K562 (cell line): ENCODE measurements at regions not wholly inside any gene's neighbourhood (a gene's known extent, or its start where the extent isn't known, plus 50 kb on each side); places are given as distances from the start of the nearest gene placed in this dataset.

Source experiments
- DNMT1 ChIP-seq: fragments of 450-650 bp; IDR thresholded peaks from 2 replicates; pipeline ENCODE4 v1.6.1; 2016; ENCODE audit warnings: antibody characterized with exemption, mild to moderate bottlenecking
- FOXJ2 ChIP-seq: fragments of 200-800 bp; sonication (Bioruptor generic); IDR thresholded peaks from 2 replicates; pipeline ENCODE4 v1.6.1; 2016; ENCODE audit warnings: missing genetic modification characterization, missing compliant biosample characterization
- GTF2A2 ChIP-seq: IDR thresholded peaks from 2 replicates; pipeline ENCODE4 v1.6.1; 2016; ENCODE audit warnings: mild to moderate bottlenecking, missing genetic modification characterization, missing compliant biosample characterization
- HNRNPH1 ChIP-seq: fragments of 200-400 bp; formaldehyde crosslinking; optimal IDR thresholded peaks from 2 replicates; pipeline ENCODE3; 2017; ENCODE audit warnings: low read depth, mild to moderate bottlenecking, low read length, moderate library complexity
- KDM1A ChIP-seq, 2 experiments: fragments of 450-650 bp; IDR thresholded peaks; 2 replicates each; pipeline ENCODE4 v1.6.1; 2016; ENCODE audit warnings: mild to moderate bottlenecking in 2 of 2
- MAZ ChIP-seq, 2 experiments: fragments of 450-650 bp in 1 of 2; sonication (generic) in 1 of 2; formaldehyde crosslinking; IDR thresholded peaks in 1 of 2; conservative IDR thresholded peaks in 1 of 2; 2 replicates each; pipeline versions ENCODE4 v1.4.0 to v1.5.0; 2020; ENCODE audit warnings: mild to moderate bottlenecking in 1 of 2, missing genetic modification reagents in 1 of 2
- NBN ChIP-seq: fragments of 450-650 bp; IDR thresholded peaks from 2 replicates; pipeline ENCODE4 v1.6.1; 2016; ENCODE audit warnings: low read depth, mild to moderate bottlenecking
- NCOA2 ChIP-seq, 2 experiments: fragments of 450-650 bp; IDR thresholded peaks; 2 replicates each; pipeline ENCODE4 v1.6.1; 2018; ENCODE audit warnings: mild to moderate bottlenecking in 2 of 2, moderate library complexity in 1 of 2; ENCODE audit not compliant: partially characterized antibody in 2 of 2
- PHB2 ChIP-seq: fragments of 450-650 bp; IDR thresholded peaks from 2 replicates; pipeline ENCODE4 v1.6.1; 2017; ENCODE audit warnings: low read depth
- PPARD ChIP-seq: fragments of 250-450 bp; sonication (Bioruptor Pico); IDR thresholded peaks from 2 replicates; pipeline ENCODE4 v1.8.0; 2022; ENCODE audit warnings: inconsistent platforms, mild to moderate bottlenecking, moderate library complexity
- RB1 ChIP-seq: fragments of 450-650 bp; IDR thresholded peaks from 2 replicates; pipeline ENCODE4 v1.6.1; 2017; ENCODE audit warnings: low read depth, mild to moderate bottlenecking
- ZNF133 ChIP-seq: fragments of 250-450 bp; sonication (Bioruptor Pico); IDR thresholded peaks from 2 replicates; pipeline ENCODE4 v1.4.0; 2020; ENCODE audit warnings: mild to moderate bottlenecking
- ZNF354B ChIP-seq: fragments of 250-450 bp; sonication (Bioruptor Pico); IDR thresholded peaks from 2 replicates; pipeline ENCODE4 v1.4.0; 2020
- ZNF436 ChIP-seq: fragments of 250-450, 450-650 bp; sonication (Bioruptor Pico); formaldehyde crosslinking; IDR thresholded peaks from 2 replicates; pipeline ENCODE4 v1.7.0; 2020; ENCODE audit warnings: mild to moderate bottlenecking
- ZNF507 ChIP-seq: conservative IDR thresholded peaks from 2 replicates; pipeline ENCODE4 v1.6.1; 2017; ENCODE audit warnings: missing genetic modification characterization, missing compliant biosample characterization
- TF ChIP-seq, protein P1 (sequence below): fragments of 150-350 bp; conservative IDR thresholded peaks from 2 replicates; pipeline ENCODE4 v1.6.1; 2014; ENCODE audit warnings: low read length
- TF ChIP-seq, protein P2 (sequence below), 2 experiments: fragments of 150-350 bp in 1 of 2; IDR thresholded peaks; 2 replicates each; pipeline ENCODE4 v1.6.1; 2012 to 2016; ENCODE audit warnings: low read depth in 2 of 2, low read length in 2 of 2, mild to moderate bottlenecking in 1 of 2, moderate library complexity in 1 of 2
- TF ChIP-seq, protein P3 (sequence below): sonication (generic); formaldehyde crosslinking; IDR thresholded peaks from 2 replicates; pipeline ENCODE4 v1.8.0; 2023; ENCODE audit warnings: mild to moderate bottlenecking, missing genetic modification reagents
- TF ChIP-seq, protein P4 (sequence below): sonication (generic); formaldehyde crosslinking; IDR thresholded peaks from 2 replicates; pipeline ENCODE4 v1.5.0; 2020; ENCODE audit warnings: missing genetic modification reagents

DNA sequence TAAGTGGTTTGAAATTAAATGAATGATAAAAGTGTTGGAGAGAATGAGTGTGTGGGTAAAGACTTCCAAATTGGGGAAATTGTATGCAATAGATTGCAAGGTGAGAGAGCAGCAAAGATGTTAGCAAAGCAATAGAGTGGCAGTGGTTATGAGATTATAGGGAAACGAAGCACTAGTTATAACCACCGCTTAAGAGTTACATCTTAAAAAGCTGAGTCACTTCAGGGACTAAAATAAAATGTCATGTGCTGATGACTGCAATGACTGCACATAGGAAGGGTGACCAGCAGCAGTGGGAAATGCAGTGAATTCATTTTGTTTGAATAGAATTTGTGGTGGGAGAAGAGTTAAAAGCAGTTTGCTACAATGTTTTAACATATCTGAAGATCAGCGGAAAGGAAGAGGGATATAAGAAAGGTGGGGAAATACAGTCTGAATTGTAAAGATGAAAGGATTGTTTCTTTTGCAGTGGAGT lies 127.3 kb downstream of the RAP2B start (continued):
- TF ChIP-seq, protein P1, sequence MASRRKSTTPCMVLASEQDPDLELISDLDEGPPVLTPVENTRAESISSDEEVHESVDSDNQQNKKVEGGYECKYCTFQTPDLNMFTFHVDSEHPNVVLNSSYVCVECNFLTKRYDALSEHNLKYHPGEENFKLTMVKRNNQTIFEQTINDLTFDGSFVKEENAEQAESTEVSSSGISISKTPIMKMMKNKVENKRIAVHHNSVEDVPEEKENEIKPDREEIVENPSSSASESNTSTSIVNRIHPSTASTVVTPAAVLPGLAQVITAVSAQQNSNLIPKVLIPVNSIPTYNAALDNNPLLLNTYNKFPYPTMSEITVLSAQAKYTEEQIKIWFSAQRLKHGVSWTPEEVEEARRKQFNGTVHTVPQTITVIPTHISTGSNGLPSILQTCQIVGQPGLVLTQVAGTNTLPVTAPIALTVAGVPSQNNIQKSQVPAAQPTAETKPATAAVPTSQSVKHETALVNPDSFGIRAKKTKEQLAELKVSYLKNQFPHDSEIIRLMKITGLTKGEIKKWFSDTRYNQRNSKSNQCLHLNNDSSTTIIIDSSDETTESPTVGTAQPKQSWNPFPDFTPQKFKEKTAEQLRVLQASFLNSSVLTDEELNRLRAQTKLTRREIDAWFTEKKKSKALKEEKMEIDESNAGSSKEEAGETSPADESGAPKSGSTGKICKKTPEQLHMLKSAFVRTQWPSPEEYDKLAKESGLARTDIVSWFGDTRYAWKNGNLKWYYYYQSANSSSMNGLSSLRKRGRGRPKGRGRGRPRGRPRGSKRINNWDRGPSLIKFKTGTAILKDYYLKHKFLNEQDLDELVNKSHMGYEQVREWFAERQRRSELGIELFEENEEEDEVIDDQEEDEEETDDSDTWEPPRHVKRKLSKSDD: no peak
- TF ChIP-seq FOXJ2: no peak
- no peak for TF ChIP-seq ZNF436 (CRISPR knock-in tag)
- no peak for TF ChIP-seq DNMT1
- no peak; a peak in 1 of 4 replicates for TF ChIP-seq MAZ (CRISPR knock-in tag; conservative IDR thresholded peaks at IDR 0.05 in 1 of 2, IDR thresholded peaks at IDR 0.05 in 1 of 2)
- TF ChIP-seq, protein P2, sequence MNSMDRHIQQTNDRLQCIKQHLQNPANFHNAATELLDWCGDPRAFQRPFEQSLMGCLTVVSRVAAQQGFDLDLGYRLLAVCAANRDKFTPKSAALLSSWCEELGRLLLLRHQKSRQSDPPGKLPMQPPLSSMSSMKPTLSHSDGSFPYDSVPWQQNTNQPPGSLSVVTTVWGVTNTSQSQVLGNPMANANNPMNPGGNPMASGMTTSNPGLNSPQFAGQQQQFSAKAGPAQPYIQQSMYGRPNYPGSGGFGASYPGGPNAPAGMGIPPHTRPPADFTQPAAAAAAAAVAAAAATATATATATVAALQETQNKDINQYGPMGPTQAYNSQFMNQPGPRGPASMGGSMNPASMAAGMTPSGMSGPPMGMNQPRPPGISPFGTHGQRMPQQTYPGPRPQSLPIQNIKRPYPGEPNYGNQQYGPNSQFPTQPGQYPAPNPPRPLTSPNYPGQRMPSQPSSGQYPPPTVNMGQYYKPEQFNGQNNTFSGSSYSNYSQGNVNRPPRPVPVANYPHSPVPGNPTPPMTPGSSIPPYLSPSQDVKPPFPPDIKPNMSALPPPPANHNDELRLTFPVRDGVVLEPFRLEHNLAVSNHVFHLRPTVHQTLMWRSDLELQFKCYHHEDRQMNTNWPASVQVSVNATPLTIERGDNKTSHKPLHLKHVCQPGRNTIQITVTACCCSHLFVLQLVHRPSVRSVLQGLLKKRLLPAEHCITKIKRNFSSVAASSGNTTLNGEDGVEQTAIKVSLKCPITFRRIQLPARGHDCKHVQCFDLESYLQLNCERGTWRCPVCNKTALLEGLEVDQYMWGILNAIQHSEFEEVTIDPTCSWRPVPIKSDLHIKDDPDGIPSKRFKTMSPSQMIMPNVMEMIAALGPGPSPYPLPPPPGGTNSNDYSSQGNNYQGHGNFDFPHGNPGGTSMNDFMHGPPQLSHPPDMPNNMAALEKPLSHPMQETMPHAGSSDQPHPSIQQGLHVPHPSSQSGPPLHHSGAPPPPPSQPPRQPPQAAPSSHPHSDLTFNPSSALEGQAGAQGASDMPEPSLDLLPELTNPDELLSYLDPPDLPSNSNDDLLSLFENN (IDR thresholded peaks at IDR 0.05; ENCODE audit: low read depth in 2 of 2, low read length in 2 of 2): no peak
- 0 out of 4 replicates have a peak, but pooled peaks of 1 of the 2 experiments have one; percentile 26 for TF ChIP-seq KDM1A (IDR thresholded peaks at IDR 0.05)
- no peak for TF ChIP-seq ZNF354B (CRISPR knock-in tag)
- TF ChIP-seq PPARD: no peak
- TF ChIP-seq NCOA2 (IDR thresholded peaks at IDR 0.05; ENCODE audit: partially characterized antibody in 2 of 2): no peak
- TF ChIP-seq, protein P3, sequence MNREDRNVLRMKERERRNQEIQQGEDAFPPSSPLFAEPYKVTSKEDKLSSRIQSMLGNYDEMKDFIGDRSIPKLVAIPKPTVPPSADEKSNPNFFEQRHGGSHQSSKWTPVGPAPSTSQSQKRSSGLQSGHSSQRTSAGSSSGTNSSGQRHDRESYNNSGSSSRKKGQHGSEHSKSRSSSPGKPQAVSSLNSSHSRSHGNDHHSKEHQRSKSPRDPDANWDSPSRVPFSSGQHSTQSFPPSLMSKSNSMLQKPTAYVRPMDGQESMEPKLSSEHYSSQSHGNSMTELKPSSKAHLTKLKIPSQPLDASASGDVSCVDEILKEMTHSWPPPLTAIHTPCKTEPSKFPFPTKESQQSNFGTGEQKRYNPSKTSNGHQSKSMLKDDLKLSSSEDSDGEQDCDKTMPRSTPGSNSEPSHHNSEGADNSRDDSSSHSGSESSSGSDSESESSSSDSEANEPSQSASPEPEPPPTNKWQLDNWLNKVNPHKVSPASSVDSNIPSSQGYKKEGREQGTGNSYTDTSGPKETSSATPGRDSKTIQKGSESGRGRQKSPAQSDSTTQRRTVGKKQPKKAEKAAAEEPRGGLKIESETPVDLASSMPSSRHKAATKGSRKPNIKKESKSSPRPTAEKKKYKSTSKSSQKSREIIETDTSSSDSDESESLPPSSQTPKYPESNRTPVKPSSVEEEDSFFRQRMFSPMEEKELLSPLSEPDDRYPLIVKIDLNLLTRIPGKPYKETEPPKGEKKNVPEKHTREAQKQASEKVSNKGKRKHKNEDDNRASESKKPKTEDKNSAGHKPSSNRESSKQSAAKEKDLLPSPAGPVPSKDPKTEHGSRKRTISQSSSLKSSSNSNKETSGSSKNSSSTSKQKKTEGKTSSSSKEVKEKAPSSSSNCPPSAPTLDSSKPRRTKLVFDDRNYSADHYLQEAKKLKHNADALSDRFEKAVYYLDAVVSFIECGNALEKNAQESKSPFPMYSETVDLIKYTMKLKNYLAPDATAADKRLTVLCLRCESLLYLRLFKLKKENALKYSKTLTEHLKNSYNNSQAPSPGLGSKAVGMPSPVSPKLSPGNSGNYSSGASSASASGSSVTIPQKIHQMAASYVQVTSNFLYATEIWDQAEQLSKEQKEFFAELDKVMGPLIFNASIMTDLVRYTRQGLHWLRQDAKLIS: no peak
- TF ChIP-seq NBN: 0 out of 2 replicates have a peak, but pooled peaks have one; percentile 45
- TF ChIP-seq PHB2: no peak
- TF ChIP-seq ZNF133 (CRISPR knock-in tag): no peak
- TF ChIP-seq RB1: no peak
- no peak for TF ChIP-seq GTF2A2 (tag)
- TF ChIP-seq, protein P4, sequence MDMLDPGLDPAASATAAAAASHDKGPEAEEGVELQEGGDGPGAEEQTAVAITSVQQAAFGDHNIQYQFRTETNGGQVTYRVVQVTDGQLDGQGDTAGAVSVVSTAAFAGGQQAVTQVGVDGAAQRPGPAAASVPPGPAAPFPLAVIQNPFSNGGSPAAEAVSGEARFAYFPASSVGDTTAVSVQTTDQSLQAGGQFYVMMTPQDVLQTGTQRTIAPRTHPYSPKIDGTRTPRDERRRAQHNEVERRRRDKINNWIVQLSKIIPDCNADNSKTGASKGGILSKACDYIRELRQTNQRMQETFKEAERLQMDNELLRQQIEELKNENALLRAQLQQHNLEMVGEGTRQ: no peak
- TF ChIP-seq ZNF507 (tag): no peak
- no peak for TF ChIP-seq HNRNPH1
